GM12892 (cell line): ENCODE measurements at regions not wholly inside any gene's neighbourhood (a gene's known extent, or its start where the extent isn't known, plus 50 kb on each side); places are given as distances from the start of the nearest gene placed in this dataset.

Experiments used
- POLR2A ChIP-seq: IDR thresholded peaks from 2 replicates; pipeline ENCODE4 v1.6.1; 2011; ENCODE audit warnings: low read depth, low read length, control low read depth
- POLR2AphosphoS5 ChIP-seq: IDR thresholded peaks from 2 replicates; pipeline ENCODE4 v1.6.1; 2011; ENCODE audit warnings: low read depth, low read length, control low read depth

- TF ChIP-seq POLR2A: no peak
- no peak for TF ChIP-seq POLR2AphosphoS5
These were observed 143.6 kb upstream of the EOMES start for GRCh38 chr3:27865731-27866130.
